ENCODE measurements at regions not wholly inside any gene's neighbourhood (a gene's known extent, or its start where the extent isn't known, plus 50 kb on each side); places are given as distances from the start of the nearest gene placed in this dataset.

GRCh38 chr5:173527671-173528070 is 88.8 kb downstream of the BOD1 start:
- DNase-seq (ENCODE audit: low read depth, low spot score) = no peak

GRCh38 chr5:173524136-173524535 is 92.3 kb downstream of the BOD1 start:
- no peak for DNase-seq (ENCODE audit: low read depth, low spot score)

- no peak for DNase-seq (ENCODE audit: low read depth, low spot score)
These were observed 93.1 kb downstream of the BOD1 start for GRCh38 chr5:173523388-173523787.

GRCh38 chr5:173522518-173522917 is 93.9 kb downstream of the BOD1 start:
- no peak for DNase-seq (ENCODE audit: low read depth, low spot score)

GRCh38 chr5:173518856-173519255 is 97.6 kb downstream of the BOD1 start:
- DNase-seq (ENCODE audit: low read depth, low spot score) = no peak

GRCh38 chr5:173517648-173518047 is 98.8 kb downstream of the BOD1 start:
- no peak for DNase-seq (ENCODE audit: low read depth, low spot score)

GRCh38 chr5:173515526-173515925 is 100.9 kb downstream of the BOD1 start:
- no peak for DNase-seq (ENCODE audit: low read depth, low spot score)

GRCh38 chr5:173514661-173515060 is 101.8 kb downstream of the BOD1 start:
- no peak for DNase-seq (ENCODE audit: low read depth, low spot score)

- no peak for DNase-seq (ENCODE audit: low read depth, low spot score)
These were observed 102.9 kb downstream of the BOD1 start for GRCh38 chr5:173513521-173513991.

GRCh38 chr5:173512637-173513435 is 103.6 kb downstream of the BOD1 start:
- no peak for DNase-seq (ENCODE audit: low read depth, low spot score)

- DNase-seq (ENCODE audit: low read depth, low spot score) = no peak
These were observed 107.4 kb downstream of the BOD1 start for GRCh38 chr5:173509060-173509459.

- DNase-seq (ENCODE audit: low read depth, low spot score) = no peak
These were observed 109.3 kb downstream of the BOD1 start for GRCh38 chr5:173507171-173507570.

GRCh38 chr5:173505634-173506033 is 110.8 kb downstream of the BOD1 start:
- DNase-seq (ENCODE audit: low read depth, low spot score) = no peak

- DNase-seq (ENCODE audit: low read depth, low spot score) = no peak
These were observed 114.5 kb downstream of the BOD1 start for GRCh38 chr5:173501922-173502321.

- DNase-seq (ENCODE audit: low read depth, low spot score) = no peak
These were observed 115.2 kb downstream of the BOD1 start for GRCh38 chr5:173501271-173501670.

- DNase-seq (ENCODE audit: low read depth, low spot score) = no peak
These were observed 116.3 kb downstream of the BOD1 start for GRCh38 chr5:173500213-173500560.

GRCh38 chr5:173499471-173500212 is 116.8 kb downstream of the BOD1 start:
- no peak for DNase-seq (ENCODE audit: low read depth, low spot score)

- DNase-seq (ENCODE audit: low read depth, low spot score) = peak; percentile 26
These were observed 117.5 kb downstream of the BOD1 start for GRCh38 chr5:173498739-173499470.

GRCh38 chr5:173498286-173498685 is 118.2 kb downstream of the BOD1 start:
- DNase-seq (ENCODE audit: low read depth, low spot score) = no peak

- no peak for DNase-seq (ENCODE audit: low read depth, low spot score)
These were observed 118.8 kb downstream of the BOD1 start for GRCh38 chr5:173497685-173498084.

- DNase-seq (ENCODE audit: low read depth, low spot score) = peak; percentile 42
These were observed 119.6 kb downstream of the BOD1 start for GRCh38 chr5:173496883-173497255.

- DNase-seq (ENCODE audit: low read depth, low spot score) = no peak
These were observed 120.1 kb downstream of the BOD1 start for GRCh38 chr5:173496129-173496882.
